MM.1S (cell line): ENCODE measurements at regions not wholly inside any gene's neighbourhood (a gene's known extent, or its start where the extent isn't known, plus 50 kb on each side); places are given as distances from the start of the nearest gene placed in this dataset.

Source experiments
- DNase-seq: peaks from one replicate; pipeline ENCODE4 v3.0.0-alpha.2; 2015
- H2AFZ ChIP-seq: fragments of 300-600 bp; sonication (generic); 2 replicates; pipeline ENCODE4 v1.6.0; 2016; ENCODE audit warnings: antibody characterized with exemption, low read length
- H3F3A ChIP-seq: fragments of 300-600 bp; sonication (generic); 2 replicates; pipeline ENCODE4 v1.6.1; 2016; ENCODE audit warnings: mild to moderate bottlenecking, antibody characterized with exemption, low read length, moderate library complexity, mixed read lengths; ENCODE audit not compliant: insufficient read depth
- H3K27ac ChIP-seq: fragments of 300-600 bp; sonication (generic); 2 replicates; pipeline ENCODE4 v1.5.1; 2016; ENCODE audit warnings: mild to moderate bottlenecking, low read length
- H3K27me3 ChIP-seq: fragments of 300-600 bp; sonication (generic); replicated peaks from 2 replicates; pipeline ENCODE4 v1.6.0; 2016; ENCODE audit warnings: low read length; ENCODE audit not compliant: insufficient read depth
- H3K36me3 ChIP-seq: fragments of 300-600 bp; sonication (generic); replicated peaks from 2 replicates; pipeline ENCODE4 v1.6.1; 2016; ENCODE audit warnings: mild to moderate bottlenecking, low read length, mixed read lengths; ENCODE audit not compliant: insufficient read depth
- H3K4me1 ChIP-seq: fragments of 300-600 bp; sonication (generic); 2 replicates; pipeline ENCODE4 v1.6.1; 2016; ENCODE audit warnings: low read length, mixed read lengths
- H3K4me2 ChIP-seq: fragments of 300-600 bp; sonication (generic); 2 replicates; pipeline ENCODE4 v1.6.0; 2016; ENCODE audit warnings: low read depth, low read length
- H3K4me3 ChIP-seq: fragments of 300-600 bp; sonication (generic); 2 replicates; pipeline ENCODE4 v1.5.1; 2016; ENCODE audit warnings: low read length, mixed read lengths
- H3K79me2 ChIP-seq: fragments of 300-600 bp; sonication (generic); 2 replicates; pipeline ENCODE4 v1.6.1; 2016; ENCODE audit warnings: mixed run types, low read length, mixed read lengths
- H3K9ac ChIP-seq: fragments of 300-600 bp; sonication (generic); 2 replicates; pipeline ENCODE4 v1.6.1; 2016; ENCODE audit warnings: low read length, mixed read lengths
- H3K9me2 ChIP-seq: fragments of 300-600 bp; sonication (generic); replicated peaks from 2 replicates; pipeline ENCODE4 v1.6.1; 2016; ENCODE audit warnings: mild to moderate bottlenecking, low read length, mixed read lengths; ENCODE audit not compliant: insufficient read depth
- H3K9me3 ChIP-seq: fragments of 300-600 bp; sonication (generic); replicated peaks from 2 replicates; pipeline ENCODE4 v1.6.1; 2016; ENCODE audit warnings: mild to moderate bottlenecking, low read length, mixed read lengths; ENCODE audit not compliant: insufficient read depth
- H4K20me1 ChIP-seq: fragments of 300-600 bp; sonication (generic); 2 replicates; pipeline ENCODE4 v1.6.1; 2016; ENCODE audit warnings: mild to moderate bottlenecking, low read length, moderate library complexity, mixed read lengths; ENCODE audit not compliant: insufficient read depth
- CTCF ChIP-seq: fragments of 300-600 bp; sonication (generic); IDR thresholded peaks from 2 replicates; pipeline ENCODE4 v1.5.1; 2016; ENCODE audit warnings: antibody characterized with exemption, low read length, mixed read lengths
- EZH2 ChIP-seq: fragments of 300-600 bp; sonication (generic); optimal IDR thresholded peaks from 2 replicates; pipeline ENCODE3; 2017; ENCODE audit warnings: low read depth, mild to moderate bottlenecking, antibody characterized with exemption, low read length, mixed read lengths
- EZH2phosphoT487 ChIP-seq: fragments of 300-600 bp; sonication (generic); IDR thresholded peaks from 2 replicates; pipeline ENCODE4 v1.6.1; 2018; ENCODE audit warnings: antibody characterized with exemption, low read length

- no peak overlapping the region for H3K4me2 ChIP-seq
- H2AFZ ChIP-seq, result no peak overlapping the region
- no peaks in the 10 kb centered on the region for H3K9me2 ChIP-seq
- no peaks in the 10 kb centered on the region for H3K36me3 ChIP-seq
- H3K9ac ChIP-seq, result no peak overlapping the region
- no peaks in the 10 kb centered on the region for H3K9me3 ChIP-seq
- no peak for DNase-seq
- no peaks in the 10 kb centered on the region for H4K20me1 ChIP-seq
- H3K27me3 ChIP-seq, result no peaks in the 10 kb centered on the region
- no peaks in the 10 kb centered on the region for H3K4me1 ChIP-seq
- no peaks in the 10 kb centered on the region for H3K79me2 ChIP-seq
- TF ChIP-seq CTCF (no peak), EZH2 (no peak), EZH2phosphoT487 (no peak)
- no peaks in the 10 kb centered on the region for H3F3A ChIP-seq
- H3K4me3 ChIP-seq, result no peak overlapping the region
- H3K27ac ChIP-seq, result no peak overlapping the region
Measured at GRCh38 chr1:222994511-222995235, 148.4 kb downstream of the TLR5 start.

- H3K9me2 ChIP-seq, result no peaks in the 10 kb centered on the region
- no peak overlapping the region for H3K4me2 ChIP-seq
- H2AFZ ChIP-seq, result no peak overlapping the region
- no peak overlapping the region for H3K27ac ChIP-seq
- H3K4me1 ChIP-seq, result no peaks in the 10 kb centered on the region
- no peak overlapping the region for H3K9ac ChIP-seq
- no peaks in the 10 kb centered on the region for H3K9me3 ChIP-seq
- DNase-seq, result no peak
- no peaks in the 10 kb centered on the region for H3F3A ChIP-seq
- H3K36me3 ChIP-seq, result no peaks in the 10 kb centered on the region
- H3K79me2 ChIP-seq, result no peaks in the 10 kb centered on the region
- no peaks in the 10 kb centered on the region for H4K20me1 ChIP-seq
- no peak for TF ChIP-seq EZH2phosphoT487
- TF ChIP-seq CTCF, result no peak
- no peak for TF ChIP-seq EZH2
- H3K27me3 ChIP-seq, result no peaks in the 10 kb centered on the region
- H3K4me3 ChIP-seq, result no peak overlapping the region
Measured at GRCh38 chr1:222995236-222995580, 147.8 kb downstream of the TLR5 start.

GRCh38 chr1:222995620-222996309 lies 147.3 kb downstream of the TLR5 start:
- H3K27me3 ChIP-seq, result no peaks in the 10 kb centered on the region
- H3K36me3 ChIP-seq, result no peaks in the 10 kb centered on the region
- H3K9me2 ChIP-seq, result no peaks in the 10 kb centered on the region
- no peaks in the 10 kb centered on the region for H4K20me1 ChIP-seq
- no peak overlapping the region for H3K27ac ChIP-seq
- H3F3A ChIP-seq, result no peaks in the 10 kb centered on the region
- H3K9ac ChIP-seq, result no peak overlapping the region
- H3K4me2 ChIP-seq, result no peak overlapping the region
- H3K79me2 ChIP-seq, result no peaks in the 10 kb centered on the region
- no peak overlapping the region for H2AFZ ChIP-seq
- H3K9me3 ChIP-seq, result no peaks in the 10 kb centered on the region
- no peak overlapping the region for H3K4me3 ChIP-seq
- TF ChIP-seq CTCF, result no peak
- TF ChIP-seq EZH2phosphoT487, result no peak
- TF ChIP-seq EZH2, result no peak
- H3K4me1 ChIP-seq, result no peaks in the 10 kb centered on the region
- DNase-seq, result no peak
